HG02973 (cell line): ENCODE measurements at regions not wholly inside any gene's neighbourhood (a gene's known extent, or its start where the extent isn't known, plus 50 kb on each side); places are given as distances from the start of the nearest gene placed in this dataset.
"Not testable (repeated sequence)": the region's sequence is repeated elsewhere in the genome, so short reads cannot be mapped to it uniquely, and the experiment has no call there.

ENCODE experiments used
- ATAC-seq: cut with Tn5 transposase; IDR thresholded peaks from one replicate; pipeline ENCODE4 v1.9.1; 2021; ENCODE audit warnings: moderate library complexity; ENCODE audit not compliant: unreplicated experiment

- not testable (repeated sequence) for ATAC-seq
Observed at GRCh38 chr1:200284236-200284635, 125.6 kb downstream of the ZNF281 start.

GRCh38 chr1:200282497-200283122, 127.2 kb downstream of the ZNF281 start:
- no peak for ATAC-seq

- ATAC-seq = no peak
Observed at GRCh38 chr1:200281201-200281835, 128.5 kb downstream of the ZNF281 start.

- no peak for ATAC-seq
Observed at GRCh38 chr1:200279810-200280411, 129.9 kb downstream of the ZNF281 start.

GRCh38 chr1:200275816-200276453, 133.9 kb downstream of the ZNF281 start:
- ATAC-seq = no peak

- no peak for ATAC-seq
Observed at GRCh38 chr1:200275415-200275814, 134.4 kb downstream of the ZNF281 start.

- ATAC-seq = no peak
Observed at GRCh38 chr1:200274116-200274515, 135.7 kb downstream of the ZNF281 start.

- no peak for ATAC-seq
Observed at GRCh38 chr1:200272481-200273068, 137.3 kb downstream of the ZNF281 start.

GRCh38 chr1:200269256-200269655, 140.6 kb downstream of the ZNF281 start:
- ATAC-seq = no peak

- ATAC-seq = no peak
Observed at GRCh38 chr1:200267937-200268336, 141.9 kb downstream of the ZNF281 start.

- ATAC-seq = no peak
Observed at GRCh38 chr1:200267458-200267857, 142.4 kb downstream of the ZNF281 start.

- ATAC-seq = no peak
Observed at GRCh38 chr1:200266871-200267270, 143.0 kb downstream of the ZNF281 start.

- ATAC-seq = no peak
Observed at GRCh38 chr1:200265881-200266280, 144.0 kb downstream of the ZNF281 start.

GRCh38 chr1:200265104-200265503, 144.7 kb downstream of the ZNF281 start:
- ATAC-seq = no peak

- ATAC-seq = no peak
Observed at GRCh38 chr1:200263203-200263602, 146.6 kb downstream of the ZNF281 start.

- peak; percentile 85 for ATAC-seq
Observed at GRCh38 chr1:200262326-200262965, 147.4 kb downstream of the ZNF281 start.

- no peak for ATAC-seq
Observed at GRCh38 chr1:200260597-200261335, 149.1 kb downstream of the ZNF281 start.

GRCh38 chr1:200258447-200259375, 151.1 kb downstream of the ZNF281 start:
- peak; percentile 39 for ATAC-seq

- no peak for ATAC-seq
Observed at GRCh38 chr1:200257235-200257634, 152.6 kb downstream of the ZNF281 start.
